IMR-90 (cell line): ENCODE measurements at regions not wholly inside any gene's neighbourhood (a gene's known extent, or its start where the extent isn't known, plus 50 kb on each side); places are given as distances from the start of the nearest gene placed in this dataset.
A peak's percentile ranks its signal among the peaks of the same experiment; 100 is the strongest.

Experiments used
- ATAC-seq: fragments of 200-7000 bp; cut with Tn5 transposase; 2 replicates; pipeline ENCODE4 v1.9.1; 2020; ENCODE audit warnings: low read depth, mild to moderate bottlenecking, moderate library complexity
- BruUV-seq: library from RNA; stranded (reverse); fragments of 400-500 nt; replicated peaks from 2 replicates; lab custom pipeline; 2021; lab: Mats Ljungman, UMichigan
- CTCF ChIA-PET: fragments of 300-600 bp; formaldehyde crosslinking; extraction: SDS; loops from one replicate; lab custom pipeline; 2021; ENCODE audit warnings: antibody characterized with exemption; lab: Yijun Ruan, JAX
- POLR2A ChIA-PET: fragments of 300-600 bp; sonication (Branson Sonifier 250); formaldehyde crosslinking; loops from one replicate; lab custom pipeline; 2022; ENCODE audit warnings: antibody characterized with exemption; ENCODE audit not compliant: unreplicated experiment; lab: Charles Lee
- DNase-seq: peaks from one replicate; pipeline ENCODE4 v3.0.0; 2013
- H2AFZ ChIP-seq: replicated peaks from 2 replicates; pipeline ENCODE3; 2013; ENCODE audit warnings: low read length, mild to moderate bottlenecking; ENCODE audit not compliant: poor library complexity
- H2AK5ac ChIP-seq: 2 replicates; pipeline ENCODE4 v1.6.1; 2013; ENCODE audit warnings: low read depth, low read length, inconsistent platforms
- H2AK9ac ChIP-seq: replicated peaks from 2 replicates; pipeline ENCODE3; 2013; ENCODE audit warnings: mild to moderate bottlenecking, low read depth, low read length, moderate library complexity; ENCODE audit not compliant: poor library complexity
- H2BK120ac ChIP-seq: 2 replicates; pipeline ENCODE4 v1.6.1; 2013; ENCODE audit warnings: low read depth, low read length, inconsistent platforms
- H2BK15ac ChIP-seq: 3 replicates; pipeline ENCODE4 v1.6.1; 2013; ENCODE audit warnings: low read depth, low read length, inconsistent platforms
- H2BK20ac ChIP-seq: 2 replicates; pipeline ENCODE4 v1.6.1; 2013; ENCODE audit warnings: low read depth, mild to moderate bottlenecking, inconsistent platforms, low read length, moderate library complexity
- H2BK5ac ChIP-seq: 2 replicates; pipeline ENCODE4 v1.6.1; 2013; ENCODE audit warnings: mild to moderate bottlenecking, low read depth, low read length, inconsistent platforms; ENCODE audit not compliant: poor library complexity, severe bottlenecking
- H3K14ac ChIP-seq: replicated peaks from 2 replicates; pipeline ENCODE4 v1.6.1; 2013; ENCODE audit warnings: low read depth, low read length, inconsistent platforms
- H3K18ac ChIP-seq: 2 replicates; pipeline ENCODE4 v1.6.1; 2013; ENCODE audit warnings: low read depth, low read length, control low read depth
- H3K23ac ChIP-seq: 2 replicates; pipeline ENCODE4 v1.6.1; 2013; ENCODE audit warnings: low read depth, low read length, inconsistent platforms
- H3K27ac ChIP-seq: 2 replicates; pipeline ENCODE4 v1.5.1; 2013; ENCODE audit warnings: mild to moderate bottlenecking, control low read depth, low read length; ENCODE audit not compliant: insufficient read depth
- H3K27me3 ChIP-seq: 2 replicates; pipeline ENCODE4 v1.6.1; 2013; ENCODE audit warnings: low read length; ENCODE audit not compliant: control insufficient read depth, insufficient read depth
- H3K36me3 ChIP-seq: 2 replicates; pipeline ENCODE4 v1.6.1; 2013; ENCODE audit warnings: low read length, mixed read lengths; ENCODE audit not compliant: control insufficient read depth, insufficient read depth
- H3K4ac ChIP-seq: 2 replicates; pipeline ENCODE4 v1.6.1; 2013; ENCODE audit warnings: low read depth, low read length, inconsistent platforms
- H3K4me1 ChIP-seq: 2 replicates; pipeline ENCODE4 v1.6.1; 2013; ENCODE audit warnings: low read length, mixed read lengths; ENCODE audit not compliant: control insufficient read depth, insufficient read depth
- H3K4me2 ChIP-seq: 2 replicates; pipeline ENCODE4 v1.6.1; 2013; ENCODE audit warnings: low read depth, mild to moderate bottlenecking, control low read depth, low read length, moderate library complexity
- H3K4me3 ChIP-seq: 2 replicates; pipeline ENCODE4 v1.5.1; 2013; ENCODE audit warnings: low read depth, mild to moderate bottlenecking, control low read depth, low read length, moderate library complexity; ENCODE audit not compliant: insufficient read depth
- H3K56ac ChIP-seq: 2 replicates; pipeline ENCODE4 v1.6.1; 2013; ENCODE audit warnings: low read length, inconsistent platforms; ENCODE audit not compliant: insufficient read depth; ENCODE audit errors: extremely low read depth
- H3K79me1 ChIP-seq, 2 experiments: 2 replicates each; pipeline ENCODE4 v1.6.1; 2013; ENCODE audit warnings: low read length in 2 of 2, inconsistent platforms in 1 of 2, low read depth in 1 of 2
- H3K9ac ChIP-seq: 2 replicates; pipeline ENCODE4 v1.6.1; 2013; ENCODE audit warnings: low read depth, low read length, control low read depth
- H3K9me1 ChIP-seq: 2 replicates; pipeline ENCODE4 v1.6.1; 2013; ENCODE audit warnings: low read length, inconsistent platforms; ENCODE audit not compliant: insufficient read depth
- H3K9me3 ChIP-seq: 2 replicates; pipeline ENCODE4 v1.6.1; 2013; ENCODE audit warnings: low read length; ENCODE audit not compliant: control insufficient read depth, insufficient read depth
- H4K20me1 ChIP-seq: 2 replicates; pipeline ENCODE4 v1.6.1; 2013; ENCODE audit warnings: low read length, inconsistent platforms; ENCODE audit not compliant: insufficient read depth
- H4K5ac ChIP-seq: 2 replicates; pipeline ENCODE4 v1.6.1; 2013; ENCODE audit warnings: mild to moderate bottlenecking, low read depth, low read length, control low read depth
- H4K8ac ChIP-seq, 2 experiments: 2 replicates each; pipeline ENCODE4 v1.6.1; 2013; ENCODE audit warnings: low read depth in 2 of 2, low read length in 2 of 2, control low read depth in 1 of 2, inconsistent platforms in 1 of 2
- H4K91ac ChIP-seq: 2 replicates; pipeline ENCODE4 v1.6.1; 2013; ENCODE audit warnings: low read depth, low read length, inconsistent platforms; ENCODE audit not compliant: insufficient read depth
- BHLHE40 ChIP-seq: fragments of 150-350 bp; IDR thresholded peaks from 2 replicates; pipeline ENCODE4 v1.6.1; 2016; ENCODE audit warnings: mild to moderate bottlenecking, low read depth, low read length
- CEBPB ChIP-seq: IDR thresholded peaks from 2 replicates; pipeline ENCODE4 v1.6.1; 2012; ENCODE audit warnings: low read depth, low read length, improper control_type of control experiment
- CHD1 ChIP-seq: IDR thresholded peaks from 2 replicates; pipeline ENCODE4 v1.6.1; 2012; ENCODE audit warnings: low read depth, low read length, improper control_type of control experiment
- ELK1 ChIP-seq: fragments of 150-350 bp; IDR thresholded peaks from 2 replicates; pipeline ENCODE4 v1.6.1; 2016; ENCODE audit warnings: low read depth, mild to moderate bottlenecking, low read length, moderate library complexity, borderline replicate concordance
- MAFK ChIP-seq: IDR thresholded peaks from 2 replicates; pipeline ENCODE4 v1.6.1; 2012; ENCODE audit warnings: low read depth, low read length, improper control_type of control experiment
- POLR2A ChIP-seq: IDR thresholded peaks from 2 replicates; pipeline ENCODE4 v1.6.1; 2012; ENCODE audit warnings: mild to moderate bottlenecking, low read depth, low read length
- RAD21 ChIP-seq: IDR thresholded peaks from 2 replicates; pipeline ENCODE4 v1.6.1; 2012; ENCODE audit warnings: low read length, improper control_type of control experiment
- WGBS, 2 experiments: methylation state at CpG; one replicate each; pipeline versions ENCODE4 v1.1.5 to v1.1.7; 2013; ENCODE audit warnings: missing lambda C conversion rate in 2 of 2; ENCODE audit not compliant: insufficient read length in 1 of 2; ENCODE audit errors: extremely low coverage in 2 of 2; 5-methylcytosine and 5-hydroxymethylcytosine counted together
- dilution Hi-C: fragments of 300-500 bp; cut with HindIII; formaldehyde crosslinking; loops from one replicate; pipeline ENCODE4 v1.14.3; 2018; ENCODE audit warnings: low sequenced_read_pairs; ENCODE audit not compliant: unreplicated experiment
- in situ Hi-C: fragments of 300-500 bp; cut with MboI; formaldehyde crosslinking; loops from 3 replicates; pipeline ENCODE4 v1.14.3; 2019; ENCODE audit warnings: low sequenced_read_pairs, inconsistent platforms, mixed read lengths
- intact Hi-C: fragments of 100-400 bp; cut with micrococcal nuclease; formaldehyde crosslinking; loops from 2 replicates; pipeline ENCODE4 v1.10.0; 2022
- TF ChIP-seq, protein P1 (sequence below): conservative IDR thresholded peaks from 2 replicates; pipeline ENCODE4 v1.5.1; 2012; ENCODE audit warnings: mild to moderate bottlenecking, low read depth, low read length, improper control_type of control experiment

DNA sequence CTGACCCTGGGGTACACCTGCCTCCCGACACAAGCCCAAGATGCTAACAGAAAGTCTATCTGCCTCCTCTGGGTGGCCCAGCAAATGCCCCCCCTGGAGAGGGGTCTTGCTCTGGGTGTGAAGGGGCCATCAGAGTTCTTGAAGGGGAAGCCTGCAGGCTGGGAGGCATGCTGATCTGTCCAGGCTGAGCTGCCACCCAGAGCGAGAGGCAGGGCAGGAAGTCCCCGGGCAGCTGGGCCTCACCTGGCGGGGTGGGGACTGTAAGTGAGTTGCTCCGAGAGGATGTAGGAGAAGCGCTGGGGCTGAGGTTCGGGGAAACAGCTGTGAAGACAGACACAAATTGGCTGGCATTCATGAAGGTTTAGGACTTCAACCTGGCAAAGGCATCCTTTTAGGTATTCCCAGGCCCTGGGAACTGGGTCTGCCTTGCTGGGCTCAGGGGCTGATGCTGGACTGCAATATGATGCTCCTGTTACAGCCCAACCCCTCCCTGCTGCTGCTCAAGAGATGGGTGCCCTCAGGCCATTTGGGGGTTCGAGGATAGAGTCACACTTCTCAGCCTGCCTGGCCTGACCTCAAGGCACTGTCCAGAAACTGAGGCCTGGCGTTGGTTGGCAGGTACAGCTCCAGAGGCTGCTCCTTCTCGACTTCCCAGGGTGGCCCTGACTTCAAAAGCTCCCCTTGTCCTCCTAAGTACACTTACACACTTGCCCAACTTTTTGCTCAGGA lies 60.2 kb upstream of the LYVE1 start:
- BruUV-seq = no TSS peak
- POLR2A ChIA-PET = no interaction called here
- H4K8ac ChIP-seq = no peak overlapping the region
- no peak overlapping the region for H4K91ac ChIP-seq
- WGBS, 2 experiments = 100% methylated on average over 5 of the region's 10 CpGs; no CpG with 5 or more reads in 1 of the 2 experiments
- H2AK9ac ChIP-seq = peak overlapping the region; percentile 23
- ATAC-seq = no peak
- H3K9me3 ChIP-seq = no peaks in the 10 kb centered on the region
- no peak overlapping the region for H2AK5ac ChIP-seq
- H3K56ac ChIP-seq = no peak overlapping the region
- no peak overlapping the region for H2BK120ac ChIP-seq
- H4K5ac ChIP-seq = no peak overlapping the region
- no peak overlapping the region for H3K18ac ChIP-seq
- H3K14ac ChIP-seq = no peak overlapping the region
- H2BK20ac ChIP-seq = no peak overlapping the region
- peaks cover 3% of the 10 kb centered on the region for H3K4me1 ChIP-seq
- H4K20me1 ChIP-seq = no peaks in the 10 kb centered on the region
- no peak overlapping the region for H2AFZ ChIP-seq
- no peak overlapping the region for H3K9ac ChIP-seq
- no peak overlapping the region for H2BK5ac ChIP-seq
- peaks cover 8% of the 10 kb centered on the region; the same call in 1 of the 2 replicates for H3K9me1 ChIP-seq
- TF ChIP-seq ELK1 = no peak
- TF ChIP-seq CHD1 = no peak
- TF ChIP-seq, protein P1, sequence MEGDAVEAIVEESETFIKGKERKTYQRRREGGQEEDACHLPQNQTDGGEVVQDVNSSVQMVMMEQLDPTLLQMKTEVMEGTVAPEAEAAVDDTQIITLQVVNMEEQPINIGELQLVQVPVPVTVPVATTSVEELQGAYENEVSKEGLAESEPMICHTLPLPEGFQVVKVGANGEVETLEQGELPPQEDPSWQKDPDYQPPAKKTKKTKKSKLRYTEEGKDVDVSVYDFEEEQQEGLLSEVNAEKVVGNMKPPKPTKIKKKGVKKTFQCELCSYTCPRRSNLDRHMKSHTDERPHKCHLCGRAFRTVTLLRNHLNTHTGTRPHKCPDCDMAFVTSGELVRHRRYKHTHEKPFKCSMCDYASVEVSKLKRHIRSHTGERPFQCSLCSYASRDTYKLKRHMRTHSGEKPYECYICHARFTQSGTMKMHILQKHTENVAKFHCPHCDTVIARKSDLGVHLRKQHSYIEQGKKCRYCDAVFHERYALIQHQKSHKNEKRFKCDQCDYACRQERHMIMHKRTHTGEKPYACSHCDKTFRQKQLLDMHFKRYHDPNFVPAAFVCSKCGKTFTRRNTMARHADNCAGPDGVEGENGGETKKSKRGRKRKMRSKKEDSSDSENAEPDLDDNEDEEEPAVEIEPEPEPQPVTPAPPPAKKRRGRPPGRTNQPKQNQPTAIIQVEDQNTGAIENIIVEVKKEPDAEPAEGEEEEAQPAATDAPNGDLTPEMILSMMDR = no peak
- TF ChIP-seq POLR2A = no peak
- no peak for TF ChIP-seq CEBPB
- TF ChIP-seq MAFK = no peak
- TF ChIP-seq RAD21 = no peak
- TF ChIP-seq BHLHE40 = no peak
- H3K23ac ChIP-seq = no peak overlapping the region
- no peaks in the 10 kb centered on the region for H3K27me3 ChIP-seq
- no peak overlapping the region for H3K4me3 ChIP-seq
- peaks cover 0 to 22% of the 10 kb centered on the region in 2 experiments; a peak in 1 of 4 replicates for H3K79me1 ChIP-seq
- no peak overlapping the region for H3K27ac ChIP-seq
- dilution Hi-C loops (no loop called here), intact Hi-C loops (no loop called here), in situ Hi-C loops (no loop called here)
- no peak for DNase-seq
- H3K4ac ChIP-seq = no peak overlapping the region
- CTCF ChIA-PET = no interaction called here
- peaks cover 78% of the 10 kb centered on the region for H3K36me3 ChIP-seq
- H3K4me2 ChIP-seq = no peak overlapping the region
- H2BK15ac ChIP-seq = no peak overlapping the region
